ENCODE measurements at regions not wholly inside any gene's neighbourhood (a gene's known extent, or its start where the extent isn't known, plus 50 kb on each side); places are given as distances from the start of the nearest gene placed in this dataset.
"Not testable (repeated sequence)": the region's sequence is repeated elsewhere in the genome, so short reads cannot be mapped to it uniquely, and the experiment has no call there.

GRCh38 chr1:25135909-25136308, 96.4 kb downstream of the SYF2 start:
- ATAC-seq: no peak
- intact Hi-C loops (cut with DNase I, micrococcal nuclease): no loop called here
- no peak for DNase-seq

DNA sequence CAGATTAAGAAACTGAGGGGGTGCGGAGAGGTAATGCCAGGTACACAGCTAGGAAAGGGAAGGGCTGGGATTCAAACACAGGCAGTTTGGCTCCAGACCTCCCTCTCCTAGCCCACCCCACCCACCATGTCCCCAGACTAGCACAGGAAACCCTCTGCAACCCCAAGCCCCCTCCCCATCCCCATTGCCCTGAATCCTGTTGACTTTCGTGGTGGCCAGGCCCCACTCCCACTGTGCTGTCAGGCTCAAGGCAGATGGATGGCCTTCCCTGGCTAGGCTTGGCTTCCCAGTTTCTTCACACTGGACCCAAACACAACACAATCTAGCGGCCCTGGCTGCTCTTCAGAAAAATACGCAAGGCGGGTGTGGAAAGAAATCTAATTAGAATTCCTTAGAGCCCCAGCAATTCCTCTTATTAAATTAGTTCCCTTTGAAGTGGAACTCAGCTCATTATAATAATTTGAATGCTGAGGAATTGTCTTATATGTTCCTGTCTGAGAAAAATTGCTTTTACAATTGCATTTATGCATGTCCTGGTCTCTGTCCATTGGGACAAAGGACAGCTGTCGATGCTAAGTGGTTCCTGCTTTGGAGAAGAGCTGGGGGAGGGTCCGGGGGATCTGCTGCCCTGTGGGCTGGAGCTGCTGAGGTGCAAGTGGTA, 97.4 kb downstream of the SYF2 start:
- ATAC-seq (no peak), DNase-seq (no peak)
- intact Hi-C loops (cut with DNase I, micrococcal nuclease): no loop called here

DNA sequence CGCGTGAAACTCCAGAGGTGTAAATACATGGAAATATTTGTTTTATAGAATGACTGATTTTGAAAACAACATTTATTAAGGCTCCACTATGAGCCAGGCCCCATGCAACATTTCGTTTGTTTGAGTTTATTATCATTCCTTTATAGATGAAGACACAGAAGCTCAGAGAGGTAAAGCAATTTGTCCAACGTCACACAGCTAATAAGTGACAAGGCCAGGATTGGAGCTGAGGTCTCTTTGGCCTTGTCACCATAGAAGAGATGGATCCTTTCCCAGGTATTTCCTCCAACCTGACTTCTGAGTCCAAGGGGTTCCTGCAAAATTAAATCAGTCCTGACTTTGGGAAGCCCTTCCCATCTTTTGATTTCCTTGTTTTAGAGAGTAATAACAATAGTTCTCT, 98.0 kb downstream of the SYF2 start:
- intact Hi-C loops (cut with DNase I, micrococcal nuclease): no loop called here
- ATAC-seq (no peak), DNase-seq (no peak)

- ATAC-seq (no peak), DNase-seq (no peak)
- intact Hi-C loops (cut with DNase I, micrococcal nuclease): no loop called here
Observed at GRCh38 chr1:25131794-25132193, 100.5 kb downstream of the SYF2 start.

GRCh38 chr1:25130895-25131294, 101.4 kb downstream of the SYF2 start:
- ATAC-seq: no peak
- no peak for DNase-seq
- intact Hi-C loops (cut with DNase I, micrococcal nuclease): no loop called here

GRCh38 chr1:25129380-25129779, 102.9 kb downstream of the SYF2 start:
- ATAC-seq (no peak), DNase-seq (no peak)
- intact Hi-C loops (cut with DNase I, micrococcal nuclease): no loop called here

DNA sequence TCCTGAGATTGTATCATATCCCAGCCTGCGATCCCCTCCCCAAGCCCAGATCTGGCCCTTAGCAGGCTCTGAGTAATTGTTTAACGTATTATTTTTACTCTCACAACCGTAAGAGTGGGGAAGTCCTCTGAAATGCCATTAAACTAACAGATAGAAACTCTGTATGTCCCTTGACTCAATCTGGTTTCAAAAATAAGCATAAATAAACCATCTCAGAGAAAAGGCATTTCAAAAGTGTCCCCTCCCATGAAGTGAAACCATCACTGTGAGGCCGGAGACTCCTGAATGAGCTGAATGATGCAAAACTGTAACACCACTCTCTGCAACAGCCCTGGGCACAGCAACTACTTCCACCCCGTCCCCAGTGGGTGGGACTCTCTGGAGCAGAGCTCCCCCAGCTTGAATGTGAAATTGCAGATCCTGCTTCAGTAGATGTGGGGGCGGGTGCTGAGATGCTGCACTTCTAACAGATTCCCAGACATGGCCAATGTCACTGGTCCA, 104.1 kb downstream of the SYF2 start:
- no peak for DNase-seq
- no peak for ATAC-seq
- intact Hi-C loops (cut with DNase I, micrococcal nuclease): no loop called here

GRCh38 chr1:25126562-25126961, 105.7 kb downstream of the SYF2 start:
- intact Hi-C loops (cut with DNase I, micrococcal nuclease): no loop called here
- DNase-seq: no peak
- no peak for ATAC-seq

- ATAC-seq (no peak), DNase-seq (no peak)
- intact Hi-C loops (cut with DNase I, micrococcal nuclease): no loop called here
Observed at GRCh38 chr1:25123551-25123950, 108.8 kb downstream of the SYF2 start.

DNA sequence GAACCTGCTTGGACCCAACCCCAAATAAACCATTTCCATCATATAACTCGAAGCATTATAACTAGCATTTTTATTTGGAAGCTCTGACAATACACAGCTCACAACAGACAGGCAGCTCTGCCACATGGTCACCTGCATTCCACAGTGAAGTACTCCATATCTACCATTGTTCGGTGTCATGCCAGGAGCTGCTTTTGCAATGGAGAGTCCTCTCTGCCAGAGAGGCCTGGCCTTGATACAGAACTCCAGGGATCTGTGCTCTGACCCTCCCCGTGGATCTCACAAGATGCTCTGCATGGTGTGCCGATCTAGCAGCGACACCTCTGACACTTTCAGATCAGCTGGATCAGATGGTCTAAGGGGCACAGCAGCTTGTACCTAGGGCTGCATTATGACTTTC, 109.6 kb downstream of the SYF2 start:
- intact Hi-C loops (cut with DNase I, micrococcal nuclease): no loop called here
- ATAC-seq: no peak

DNA sequence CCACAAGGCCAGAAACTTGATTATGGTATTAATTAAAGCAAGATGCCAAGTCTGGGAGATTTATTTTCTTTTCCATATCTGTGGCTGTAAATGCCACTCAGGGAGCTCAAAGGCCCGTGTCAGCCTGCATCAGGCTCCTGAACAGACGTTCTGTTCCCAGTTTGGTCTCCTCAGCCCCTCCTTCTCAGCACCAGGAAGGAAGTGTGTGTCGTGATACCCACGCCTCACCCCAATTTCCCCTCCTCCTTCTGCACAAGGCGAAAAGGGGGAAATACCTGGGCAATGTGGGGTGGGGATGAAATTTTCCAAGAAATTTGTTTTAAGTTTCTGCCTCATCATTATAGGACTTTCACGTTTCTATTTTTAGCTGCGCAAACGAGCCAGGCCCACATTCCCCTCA, 112.0 kb downstream of the SYF2 start:
- intact Hi-C loops (cut with DNase I, micrococcal nuclease): no loop called here
- no peak for DNase-seq
- ATAC-seq: no peak

More for the DNA sequence above, 109.6 kb downstream of the SYF2 start:
- no peak for DNase-seq

DNA sequence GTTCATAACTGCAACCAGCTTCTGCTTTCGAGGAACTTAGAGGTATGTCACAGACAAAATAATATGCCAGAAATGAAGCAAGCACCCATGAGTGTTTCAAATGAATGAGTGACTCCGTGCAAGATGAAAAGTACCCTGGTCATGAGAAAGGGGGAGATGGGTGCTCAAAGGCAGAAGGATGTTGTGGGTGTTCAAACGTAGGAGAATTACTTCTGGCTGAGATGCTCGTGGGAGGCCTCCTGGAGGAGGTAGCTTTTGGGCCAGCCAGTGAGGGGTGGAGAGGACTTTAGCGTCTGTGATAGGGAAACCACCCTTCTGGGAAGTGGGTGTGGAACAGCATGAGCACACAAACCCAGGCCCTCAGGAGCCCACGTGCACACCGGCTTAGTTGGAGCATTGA, 113.8 kb downstream of the SYF2 start:
- ATAC-seq (no peak), DNase-seq (no peak)

DNA sequence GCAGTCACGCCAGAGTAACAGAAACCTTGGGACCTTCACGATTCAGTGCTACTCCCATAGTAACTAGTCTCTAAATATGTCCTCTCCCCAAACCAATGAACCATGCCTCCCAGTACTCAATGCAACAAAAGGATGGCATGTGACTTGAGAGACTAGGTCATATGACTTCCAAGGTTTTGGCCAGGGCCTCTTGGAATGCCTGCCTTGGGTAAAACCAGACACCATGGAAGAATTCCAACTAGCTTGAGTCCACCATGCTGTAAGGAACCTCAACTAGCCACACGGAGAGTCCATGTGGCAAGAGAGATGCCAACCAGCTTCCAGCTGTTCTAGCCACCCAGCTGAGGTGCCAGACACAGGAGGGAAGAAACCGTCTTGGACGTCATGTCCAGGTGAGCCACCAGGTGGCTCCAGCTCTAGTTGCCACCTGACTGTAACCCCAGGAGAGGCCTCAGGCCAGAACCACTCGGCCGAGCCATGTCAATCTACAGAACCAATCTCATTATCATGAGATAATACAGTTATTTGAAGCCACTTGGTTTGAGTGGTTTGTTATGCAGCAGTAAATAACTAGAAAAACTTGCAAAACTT, 115.0 kb downstream of the SYF2 start:
- ATAC-seq (peak; percentile 87), DNase-seq (peak in 1 of 2 donors; percentile 65)
- intact Hi-C loops (cut with DNase I, micrococcal nuclease): no loop called here

More for the DNA sequence above, 113.8 kb downstream of the SYF2 start:
- intact Hi-C loops (cut with DNase I, micrococcal nuclease): no loop called here

DNA sequence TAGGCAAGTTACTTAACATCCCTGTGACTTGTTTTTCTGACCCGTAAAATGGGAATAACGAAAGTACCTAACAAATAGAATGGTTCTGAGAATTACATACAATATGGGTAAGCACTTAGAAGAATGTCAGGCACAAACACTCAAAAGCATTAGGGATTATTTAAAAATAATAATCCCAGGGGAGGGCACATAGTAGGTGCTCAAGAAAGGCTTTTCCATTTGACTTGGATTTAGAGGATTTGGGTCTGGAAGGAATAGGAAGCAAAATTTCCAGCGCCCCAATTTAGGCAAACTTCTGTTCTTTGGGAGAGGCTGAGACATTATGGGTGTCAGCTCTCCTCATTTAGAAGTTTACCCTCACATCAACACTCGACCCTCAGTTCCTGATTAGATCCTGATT, 115.5 kb downstream of the SYF2 start:
- no peak for ATAC-seq
- no peak for DNase-seq
- intact Hi-C loops (cut with DNase I, micrococcal nuclease): no loop called here

DNA sequence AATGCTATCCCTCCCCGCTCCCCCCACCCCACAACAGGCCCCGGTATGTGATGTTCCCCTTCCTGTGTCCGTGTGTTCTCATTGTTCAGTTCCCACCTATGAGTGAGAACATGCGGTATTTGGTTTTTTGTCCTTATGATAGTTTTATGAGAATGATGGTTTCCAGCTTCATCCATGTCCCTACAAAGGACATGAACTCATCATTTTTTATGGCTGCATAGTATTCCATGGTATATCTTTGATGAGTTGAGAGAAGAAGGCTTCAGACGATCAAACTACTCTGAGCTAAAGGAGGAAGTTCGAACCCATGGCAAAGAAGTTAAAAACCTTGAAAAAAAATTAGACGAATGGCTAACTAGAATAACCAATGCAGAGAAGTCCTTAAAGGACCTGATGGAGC, 116.2 kb downstream of the SYF2 start:
- ATAC-seq; intact Hi-C loops (cut with DNase I, micrococcal nuclease); DNase-seq: not testable (repeated sequence)

GRCh38 chr1:25113731-25114130, 118.6 kb downstream of the SYF2 start:
- DNase-seq: no peak
- ATAC-seq: no peak
- intact Hi-C loops (cut with DNase I, micrococcal nuclease): no loop called here

GRCh38 chr1:25113086-25113485, 119.2 kb downstream of the SYF2 start:
- ATAC-seq (no peak), DNase-seq (no peak)
- intact Hi-C loops (cut with DNase I, micrococcal nuclease): no loop called here

DNA sequence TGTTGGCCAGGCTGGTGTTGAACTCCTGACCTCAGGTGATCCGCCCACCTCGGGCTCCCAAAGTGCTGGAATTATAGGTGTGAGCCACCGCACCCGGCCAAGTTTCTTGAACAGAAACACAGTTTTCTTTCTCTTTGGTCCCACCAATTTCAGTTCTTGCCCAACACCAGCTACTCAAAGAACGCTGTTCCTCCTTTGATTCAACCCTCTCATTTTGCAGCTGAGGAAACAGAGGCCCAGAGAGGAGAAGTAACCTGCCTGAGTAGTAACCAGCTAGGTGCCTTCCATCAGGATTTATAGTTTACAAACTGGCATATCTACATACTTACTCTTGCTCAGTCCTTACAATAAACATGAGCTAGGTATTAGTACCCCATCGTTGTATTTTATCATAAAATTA, 119.9 kb downstream of the SYF2 start:
- ATAC-seq (no peak), DNase-seq (no peak)
- intact Hi-C loops (cut with DNase I, micrococcal nuclease): no loop called here

DNA sequence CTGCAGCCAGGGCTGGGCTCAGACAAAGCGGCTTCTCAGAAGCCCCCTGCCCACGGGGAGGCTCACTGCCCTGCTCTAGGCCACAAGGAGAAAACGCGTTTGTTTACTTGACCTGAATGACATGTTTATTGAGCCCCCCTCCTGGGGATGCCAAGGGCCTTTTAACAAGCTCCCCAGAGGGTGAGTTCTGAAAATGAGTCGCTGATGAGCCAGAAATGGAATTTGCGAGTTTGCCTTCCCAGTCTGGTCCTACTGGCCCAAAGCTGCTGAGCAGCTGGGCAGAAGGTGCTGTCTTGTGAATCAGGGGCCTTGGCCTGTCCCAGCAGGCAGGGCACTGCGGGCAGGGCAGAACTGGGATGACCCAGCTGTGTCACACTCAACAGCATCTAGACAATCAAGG, 120.6 kb downstream of the SYF2 start:
- DNase-seq (no peak), ATAC-seq (no peak)
- intact Hi-C loops (cut with DNase I, micrococcal nuclease): no loop called here

GRCh38 chr1:25110485-25110884, 121.8 kb downstream of the SYF2 start:
- ATAC-seq (no peak), DNase-seq (no peak)
- intact Hi-C loops (cut with DNase I, micrococcal nuclease): no loop called here

GRCh38 chr1:25110036-25110435, 122.3 kb downstream of the SYF2 start:
- intact Hi-C loops (cut with DNase I, micrococcal nuclease): no loop called here
- ATAC-seq (no peak), DNase-seq (no peak)
